K562 (cell line): ENCODE measurements at regions not wholly inside any gene's neighbourhood (a gene's known extent, or its start where the extent isn't known, plus 50 kb on each side); places are given as distances from the start of the nearest gene placed in this dataset.

ENCODE experiments used
- ATAC-seq: fragments of 200-7000 bp; cut with Tn5 transposase; 3 replicates; pipeline ENCODE4 v1.9.1; 2020; ENCODE audit warnings: moderate library complexity
- BruUV-seq: library from RNA; stranded (reverse); fragments of 400-500 nt; replicated peaks from 2 replicates; lab custom pipeline; 2021; lab: Mats Ljungman, UMichigan
- CTCF ChIA-PET: fragments of 300-600 bp; formaldehyde crosslinking; extraction: SDS; loops from one replicate; lab custom pipeline; 2021; ENCODE audit warnings: low intra/inter-chr PET ratio; lab: Yijun Ruan, JAX
- POLR2A ChIA-PET: fragments of 300-600, 350-650 bp; sonication (Branson Sonifier 250); formaldehyde crosslinking; extraction: SDS; loops from one replicate; lab custom pipeline; 2021; ENCODE audit warnings: antibody characterized with exemption, inconsistent platforms; lab: Yijun Ruan, JAX
- DNase-seq, 4 experiments: peaks; one replicate each; pipeline versions ENCODE4 v3.0.0 to v3.0.0-alpha.2; 2011 to 2018; ENCODE audit warnings: low spot score in 3 of 4, mixed read lengths in 3 of 4; ENCODE audit errors: extremely low read depth in 1 of 4
- FAIRE-seq: peaks from 2 replicates; lab custom pipeline; 2011; peaks lifted over from hg19 to GRCh38; lab: Jason Lieb, UNC
- H2AFZ ChIP-seq: 2 replicates; pipeline ENCODE4 v1.6.0; 2011; ENCODE audit warnings: low read depth, low read length, control low read depth, inconsistent platforms
- H3K27ac ChIP-seq: fragments of 200-600 bp; 3 replicates; pipeline ENCODE4 v1.8.0; 2011; ENCODE audit warnings: low read depth, mild to moderate bottlenecking, control low read depth, inconsistent platforms, low read length, moderate library complexity, mixed read lengths; ENCODE audit errors: extremely low read depth
- H3K27me3 ChIP-seq, 2 experiments: fragments of 300-600 bp in 1 of 2; 2 replicates in 1 of 2; 3 replicates in 1 of 2; pipeline versions ENCODE4 v1.6.0 to v1.8.0; 2011; ENCODE audit warnings: inconsistent platforms in 2 of 2, low read length in 2 of 2, mild to moderate bottlenecking in 1 of 2, mixed read lengths in 1 of 2, moderate library complexity in 1 of 2; ENCODE audit not compliant: control insufficient read depth in 2 of 2, insufficient read depth in 2 of 2
- H3K36me3 ChIP-seq: fragments of 300-600 bp; 3 replicates; pipeline ENCODE4 v1.8.0; 2011; ENCODE audit warnings: mild to moderate bottlenecking, low read length, inconsistent platforms; ENCODE audit not compliant: control insufficient read depth, insufficient read depth
- H3K4me1 ChIP-seq, 2 experiments: fragments of 200-600 bp in 1 of 2; replicated peaks in 1 of 2; 2 replicates in 1 of 2; 3 replicates in 1 of 2; pipeline versions ENCODE4 v1.5.1 to v1.8.0; 2011; ENCODE audit warnings: inconsistent platforms in 2 of 2, low read length in 2 of 2, mild to moderate bottlenecking in 1 of 2, mixed read lengths in 1 of 2, moderate library complexity in 1 of 2; ENCODE audit not compliant: control insufficient read depth in 2 of 2, insufficient read depth in 2 of 2
- H3K4me2 ChIP-seq: 2 replicates; pipeline ENCODE4 v1.6.1; 2011; ENCODE audit warnings: low read length, control low read depth, inconsistent platforms, mixed read lengths; ENCODE audit not compliant: insufficient read depth
- H3K4me3 ChIP-seq: fragments of 200-600 bp; sonication (generic), shearing (Covaris generic); 2 replicates; pipeline ENCODE4 v1.5.1; 2016; ENCODE audit warnings: control low read depth, inconsistent platforms
- H3K79me2 ChIP-seq: fragments of 200-600 bp; 3 replicates; pipeline ENCODE4 v1.8.0; 2011; ENCODE audit warnings: low read length, inconsistent platforms; ENCODE audit not compliant: control insufficient read depth, insufficient read depth
- H3K9ac ChIP-seq, 2 experiments: 2 replicates each; pipeline versions ENCODE4 v1.6.0 to v1.6.1; 2011; ENCODE audit warnings: low read depth in 2 of 2, low read length in 2 of 2, control low read depth in 1 of 2, inconsistent platforms in 1 of 2, mild to moderate bottlenecking in 1 of 2, mixed read lengths in 1 of 2; ENCODE audit not compliant: insufficient read depth in 1 of 2
- H3K9me1 ChIP-seq: one replicate; pipeline ENCODE4 v1.6.0; 2011; ENCODE audit warnings: inconsistent platforms, mild to moderate bottlenecking, low read length, moderate library complexity; ENCODE audit not compliant: control insufficient read depth, insufficient read depth
- H3K9me3 ChIP-seq: replicated peaks from 2 replicates; pipeline ENCODE4 v1.5.1; 2011; ENCODE audit warnings: low read depth, low read length, inconsistent platforms; ENCODE audit not compliant: control insufficient read depth, insufficient read depth
- H4K20me1 ChIP-seq: replicated peaks from 2 replicates; pipeline ENCODE4 v1.6.1; 2011; ENCODE audit warnings: low read length, inconsistent platforms, mixed read lengths; ENCODE audit not compliant: control insufficient read depth, insufficient read depth
- CBX3 ChIP-seq, 2 experiments: IDR thresholded peaks; 1 replicate in 1 of 2; 2 replicates in 1 of 2; pipeline ENCODE4 v1.6.1; 2012; ENCODE audit warnings: inconsistent platforms in 2 of 2, low read length in 2 of 2, borderline replicate concordance in 1 of 2, control low read depth in 1 of 2
- CCNT2 ChIP-seq: IDR thresholded peaks from 2 replicates; pipeline ENCODE4 v1.6.1; 2011; ENCODE audit warnings: borderline replicate concordance, low read depth, mild to moderate bottlenecking, moderate library complexity, mixed read lengths, low read length; ENCODE audit not compliant: insufficient read length; ENCODE audit errors: extremely low read depth
- HMG20B ChIP-seq: fragments of 250-450 bp; sonication (Bioruptor Pico); IDR thresholded peaks from 2 replicates; pipeline ENCODE4 v1.5.0; 2021; ENCODE audit warnings: mild to moderate bottlenecking
- KLF6 ChIP-seq: fragments of 250-450 bp; sonication (Bioruptor Pico); IDR thresholded peaks from 2 replicates; pipeline ENCODE4 v1.4.0; 2020; ENCODE audit warnings: mild to moderate bottlenecking, moderate library complexity, borderline replicate concordance
- MAFF ChIP-seq: IDR thresholded peaks from 2 replicates; pipeline ENCODE4 v1.6.1; 2012; ENCODE audit warnings: low read length, improper control_type of control experiment
- PHB ChIP-seq: fragments of 250-450 bp; sonication (Bioruptor Pico); IDR thresholded peaks from 2 replicates; pipeline ENCODE4 v1.5.0; 2021
- SLC30A9 ChIP-seq: fragments of 250-450 bp; sonication (Bioruptor Pico); IDR thresholded peaks from 2 replicates; pipeline ENCODE4 v1.8.0; 2022; ENCODE audit warnings: mild to moderate bottlenecking, moderate library complexity
- SMARCC2 ChIP-seq: fragments of 450-650 bp; IDR thresholded peaks from 2 replicates; pipeline ENCODE4 v1.6.1; 2017; ENCODE audit warnings: antibody characterized with exemption, moderate library complexity, mild to moderate bottlenecking, low read depth
- WGBS: fragments of 100-300 bp; shearing (Covaris generic); methylation state at CpG from one replicate; pipeline ENCODE4 v1.1.6; 2016; ENCODE audit warnings: low coverage, mixed read lengths; ENCODE audit not compliant: insufficient coverage; ENCODE audit errors: missing lambda C conversion rate; 5-methylcytosine and 5-hydroxymethylcytosine counted together
- in situ Hi-C: fragments of 300-500 bp; cut with MboI; formaldehyde crosslinking; loops from 4 replicates; pipeline ENCODE4 v1.15.0; 2018; ENCODE audit warnings: inconsistent platforms, mixed read lengths
- intact Hi-C: fragments of 100-400 bp; cut with micrococcal nuclease; formaldehyde crosslinking; loops from 2 replicates; pipeline ENCODE4 v1.14.2; 2022

- H3K4me3 ChIP-seq: no peak overlapping the region
- no peak for ATAC-seq
- ChIA-PET POLR2A (no interaction called here), CTCF (no interaction called here)
- no peaks in the 10 kb centered on the region for H3K9me1 ChIP-seq
- in situ Hi-C loops: no loop called here
- no peak for FAIRE-seq
- H3K27ac ChIP-seq: no peak overlapping the region
- no peaks in the 10 kb centered on the region for H3K79me2 ChIP-seq
- H4K20me1 ChIP-seq: no peaks in the 10 kb centered on the region
- TF ChIP-seq SMARCC2: no peak
- no peak for TF ChIP-seq PHB (CRISPR knock-in tag)
- no peak for TF ChIP-seq MAFF
- no peak for TF ChIP-seq SLC30A9
- no peak for TF ChIP-seq CBX3 (IDR thresholded peaks at IDR 0.05; ENCODE audit: borderline replicate concordance in 1 of 2, low read length in 2 of 2)
- TF ChIP-seq KLF6 (CRISPR knock-in tag): no peak
- no peak for TF ChIP-seq HMG20B (CRISPR knock-in tag)
- no peak for TF ChIP-seq CCNT2
- H2AFZ ChIP-seq: no peak overlapping the region
- H3K4me1 ChIP-seq: no peaks in the 10 kb centered on the region
- DNase-seq: no peak
- H3K27me3 ChIP-seq: no peaks in the 10 kb centered on the region; a peak in 1 of 5 replicates
- 0% methylated on average over 4 of the region's 4 CpGs for WGBS
- no peaks in the 10 kb centered on the region for H3K36me3 ChIP-seq
- H3K9me3 ChIP-seq: no peaks in the 10 kb centered on the region
- no peak overlapping the region for H3K9ac ChIP-seq
- no TSS peak for BruUV-seq
- H3K4me2 ChIP-seq: no peak overlapping the region
- intact Hi-C loops: no loop called here
Measured at GRCh38 chr17:12566291-12566690, 99.4 kb upstream of the MYOCD start.
